Activated CD8-positive, alpha-beta memory T cell treated with anti-CD3 and anti-CD28 coated beads for 1 hour (primary cell): ENCODE measurements at regions not wholly inside any gene's neighbourhood (a gene's known extent, or its start where the extent isn't known, plus 50 kb on each side); places are given as distances from the start of the nearest gene placed in this dataset.

ENCODE experiments used
- DNase-seq, 2 donors: peaks; one replicate each; pipeline ENCODE4 v3.0.0-alpha.2; 2020; ENCODE audit warnings: low read depth in 1 of 2; ENCODE audit errors: extremely low read depth in 1 of 2

GRCh38 chr7:130896051-130896881 is 162.3 kb upstream of the KLF14 start:
- no peak for DNase-seq

GRCh38 chr7:130896898-130897514 is 163.0 kb upstream of the KLF14 start:
- peak; percentile 37 to 50 for DNase-seq

- DNase-seq = no peak
These were observed 163.8 kb upstream of the KLF14 start for GRCh38 chr7:130897515-130898419.

GRCh38 chr7:130899071-130899560 is 165.1 kb upstream of the KLF14 start:
- no peak for DNase-seq

GRCh38 chr7:130899638-130900401 is 165.8 kb upstream of the KLF14 start:
- DNase-seq = no peak

- DNase-seq = no peak
These were observed 166.6 kb upstream of the KLF14 start for GRCh38 chr7:130900471-130901076.

- DNase-seq = no peak
These were observed 167.3 kb upstream of the KLF14 start for GRCh38 chr7:130901209-130901783.

GRCh38 chr7:130902755-130903357 is 168.8 kb upstream of the KLF14 start:
- no peak for DNase-seq

- DNase-seq = no peak
These were observed 169.5 kb upstream of the KLF14 start for GRCh38 chr7:130903358-130903974.

GRCh38 chr7:130904031-130904757 is 170.2 kb upstream of the KLF14 start:
- DNase-seq = no peak

- DNase-seq = no peak
These were observed 170.8 kb upstream of the KLF14 start for GRCh38 chr7:130904792-130905191.

- no peak for DNase-seq
These were observed 172.6 kb upstream of the KLF14 start for GRCh38 chr7:130906575-130906974.

- no peak for DNase-seq
These were observed 173.4 kb upstream of the KLF14 start for GRCh38 chr7:130907439-130907838.

- DNase-seq = no peak
These were observed 174.5 kb upstream of the KLF14 start for GRCh38 chr7:130908345-130909160.

GRCh38 chr7:130909161-130909836 is 175.3 kb upstream of the KLF14 start:
- DNase-seq = no peak

GRCh38 chr7:130909881-130910672 is 176.1 kb upstream of the KLF14 start:
- no peak for DNase-seq
